ENCODE measurements at regions not wholly inside any gene's neighbourhood (a gene's known extent, or its start where the extent isn't known, plus 50 kb on each side); places are given as distances from the start of the nearest gene placed in this dataset.

GRCh38 chr6:88380618-88381288, 214.6 kb upstream of the CNR1 start:
- TF ChIP-seq POLR2AphosphoS5 (IDR thresholded peaks at IDR 0.05): no peak
- TF ChIP-seq CTCF (IDR thresholded peaks at IDR 0.05): no peak
